ENCODE measurements at regions not wholly inside any gene's neighbourhood (a gene's known extent, or its start where the extent isn't known, plus 50 kb on each side); places are given as distances from the start of the nearest gene placed in this dataset.

DNA sequence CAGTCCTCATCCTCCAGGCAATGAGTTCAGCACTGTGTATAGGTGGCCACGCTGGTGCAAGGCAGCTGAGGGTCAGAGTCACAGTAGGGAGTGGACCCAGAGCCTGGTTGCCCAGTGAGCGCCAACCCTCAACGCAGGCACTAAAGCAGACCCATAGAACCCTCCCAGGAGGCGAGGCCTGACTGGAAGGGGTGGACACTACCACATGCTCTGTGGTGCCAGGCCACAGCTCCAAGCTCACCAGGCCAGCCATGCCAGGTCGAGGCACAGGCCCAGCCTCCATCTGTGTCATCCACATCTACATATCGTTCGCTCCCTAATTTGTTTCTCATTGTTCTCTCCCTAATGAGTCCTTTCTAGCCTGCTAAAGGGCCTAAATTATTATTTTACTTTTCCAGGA lies 165.8 kb upstream of the GPR12 start:
- Histone ChIP-seq H4K20me1 (ENCODE audit: insufficient read depth) (no peaks in the 10 kb centered on the region), H3K4me1 (ENCODE audit: control insufficient read depth in 1 of 2, insufficient read depth in 2 of 2, low read length in 2 of 2) (peaks cover 3 to 10% of the 10 kb centered on the region in 2 experiments; a peak in 1 of 4 replicates), H3K36me3 (ENCODE audit: control insufficient read depth in 1 of 2, insufficient read depth in 2 of 2, low read length in 2 of 2) (no peaks in the 10 kb centered on the region), H3K4me2 (ENCODE audit: low read length) (no peak overlapping the region), H3K9me2 (ENCODE audit: insufficient read depth) (no peaks in the 10 kb centered on the region), H2AFZ (ENCODE audit: low read depth, low read length, poor library complexity, severe bottlenecking) (no peak overlapping the region), H3K9ac (ENCODE audit: low read length) (no peak overlapping the region), H3K79me2 (ENCODE audit: insufficient read depth, low read length) (no peaks in the 10 kb centered on the region), H3K4me3 (replicated peaks in 1 of 2; ENCODE audit: low read depth in 1 of 2, low read length in 2 of 2) (no peak overlapping the region), H3K9me3 (ENCODE audit: control insufficient read depth in 1 of 2, insufficient read depth in 1 of 2, low read depth in 1 of 2, low read length in 2 of 2) (no peaks in the 10 kb centered on the region), H3K27ac (ENCODE audit: low read depth, low read length) (no peak overlapping the region), H3K27me3 (ENCODE audit: insufficient read depth, low read length) (peaks cover 33% of the 10 kb centered on the region)
- BruUV-seq (replicated peaks) = no TSS peak
- ChIA-PET RAD21 (ENCODE audit: low non-redundant PET in 1 of 2, low total read pairs in 2 of 2, uncharacterized antibody in 2 of 2, unreplicated experiment in 2 of 2) (no interaction called here), CTCF (no interaction called here), POLR2A (no interaction called here)
- TF ChIP-seq, protein P1, sequence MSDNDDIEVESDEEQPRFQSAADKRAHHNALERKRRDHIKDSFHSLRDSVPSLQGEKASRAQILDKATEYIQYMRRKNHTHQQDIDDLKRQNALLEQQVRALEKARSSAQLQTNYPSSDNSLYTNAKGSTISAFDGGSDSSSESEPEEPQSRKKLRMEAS (IDR thresholded peaks at IDR 0.05) = no peak
- TF ChIP-seq ZFX (IDR thresholded peaks at IDR 0.05) (no peak), EGR1 (IDR thresholded peaks at IDR 0.05; ENCODE audit: low read depth) (no peak), POLR2A (IDR thresholded peaks at IDR 0.05; ENCODE audit: borderline replicate concordance, extremely low read depth, insufficient read depth, insufficient read length) (no peak), SRF (IDR thresholded peaks at IDR 0.05; ENCODE audit: low read depth) (no peak), FOSL1 (IDR thresholded peaks at IDR 0.05; ENCODE audit: low read depth) (no peak), ZNF274 (IDR thresholded peaks at IDR 0.05; ENCODE audit: low read depth, low read length) (no peak), CBX3 (IDR thresholded peaks at IDR 0.05; ENCODE audit: low read depth) (no peak), RAD21 (IDR thresholded peaks at IDR 0.05; ENCODE audit: low read depth) (no peak), EZH2 (IDR thresholded peaks at IDR 0.05) (no peak), SIN3A (IDR thresholded peaks at IDR 0.05; ENCODE audit: low read depth) (no peak), TCF7L2 (IDR thresholded peaks at IDR 0.05; ENCODE audit: borderline replicate concordance, extremely low read depth, insufficient read depth, insufficient read length) (no peak), SP1 (IDR thresholded peaks at IDR 0.05; ENCODE audit: low read depth) (no peak), YY1 (IDR thresholded peaks at IDR 0.05; ENCODE audit: extremely low read depth, insufficient replicate concordance, low read depth, low read length) (no peak)
- TF ChIP-seq, protein P2, sequence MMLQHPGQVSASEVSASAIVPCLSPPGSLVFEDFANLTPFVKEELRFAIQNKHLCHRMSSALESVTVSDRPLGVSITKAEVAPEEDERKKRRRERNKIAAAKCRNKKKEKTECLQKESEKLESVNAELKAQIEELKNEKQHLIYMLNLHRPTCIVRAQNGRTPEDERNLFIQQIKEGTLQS (IDR thresholded peaks at IDR 0.05) = no peak
- ATAC-seq = no peak
- intact Hi-C loops (cut with micrococcal nuclease) = no loop called here
- DNase-seq (ENCODE audit: low read depth, low spot score) = no peak
